ENCODE measurements at regions not wholly inside any gene's neighbourhood (a gene's known extent, or its start where the extent isn't known, plus 50 kb on each side); places are given as distances from the start of the nearest gene placed in this dataset.

GRCh38 chr17:71187145-71187878 lies 933.5 kb upstream of the SOX9 start:
- CTCF ChIA-PET, result interaction anchor here (0.6 kb wide), 1 partner anchor 787 kb away, joined by 3 read pairs; no protein-coding TSS in a partner anchor
- no peaks in the 10 kb centered on the region for H3K27me3 Mint-ChIP-seq (ENCODE audit: insufficient read depth, unreplicated experiment)
- DNase-seq (ENCODE audit: unreplicated experiment), result no peak
- no peak for TF ChIP-seq CTCF (IDR thresholded peaks at IDR 0.05; ENCODE audit: unreplicated experiment)
- no TSS peak for BruUV-seq (replicated peaks)
- H3K9me3 Mint-ChIP-seq (ENCODE audit: unreplicated experiment), result no peaks in the 10 kb centered on the region
- H3K36me3 Mint-ChIP-seq (ENCODE audit: insufficient read depth, unreplicated experiment), result peaks cover 7% of the 10 kb centered on the region
- H3K4me3 Mint-ChIP-seq (ENCODE audit: unreplicated experiment), result no peak overlapping the region
- H3K4me1 Mint-ChIP-seq (ENCODE audit: insufficient read depth, unreplicated experiment), result peaks cover 30% of the 10 kb centered on the region
- POLR2A ChIA-PET, result interaction anchor here (0.6 kb wide), 1 partner anchor 75 kb away, joined by 3 read pairs; no protein-coding TSS in a partner anchor
- no peak overlapping the region for H3K27ac Mint-ChIP-seq (ENCODE audit: low read depth, unreplicated experiment)
- intact Hi-C loops (cut with micrococcal nuclease), result loop anchor here (10.0 kb wide), 1 partner anchor 227 kb away; no protein-coding TSS in a partner anchor

DNA sequence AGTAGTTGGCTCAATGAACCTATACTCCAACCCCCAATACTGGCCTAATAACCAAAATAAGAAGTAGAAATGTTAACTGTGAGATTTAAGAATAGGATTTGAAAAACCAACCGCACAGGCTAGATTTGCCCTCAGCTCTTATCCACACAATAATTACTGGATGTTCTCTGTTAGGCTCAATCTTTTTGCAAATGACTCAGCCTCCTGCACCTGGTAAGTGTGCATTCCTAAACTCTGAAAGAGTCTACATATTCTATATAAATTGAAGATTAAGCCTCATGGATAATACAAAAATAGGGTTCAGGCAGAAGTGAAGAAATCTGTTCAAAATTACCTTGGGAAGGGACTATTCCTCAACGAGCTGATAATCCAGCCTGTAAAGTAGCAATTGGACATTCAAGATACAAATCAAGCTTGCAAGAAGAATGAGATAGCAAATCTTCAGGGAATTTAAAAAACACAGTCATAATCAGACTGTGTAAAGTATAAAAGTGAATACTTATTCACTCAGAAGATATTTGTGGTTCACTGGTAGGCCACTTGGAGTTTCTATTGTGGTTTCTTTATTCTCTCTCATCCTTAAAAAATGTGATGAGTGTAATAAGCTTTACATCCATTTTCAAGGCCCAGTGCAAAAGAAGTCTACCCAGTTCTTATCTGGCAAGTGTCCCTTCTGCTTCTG lies 931.9 kb upstream of the SOX9 start:
- BruUV-seq (replicated peaks), result no TSS peak
- no peak for TF ChIP-seq CTCF (IDR thresholded peaks at IDR 0.05; ENCODE audit: unreplicated experiment)
- H3K36me3 Mint-ChIP-seq (ENCODE audit: insufficient read depth, unreplicated experiment), result peaks cover 7% of the 10 kb centered on the region
- peak; percentile 46 for DNase-seq (ENCODE audit: unreplicated experiment)
- ChIA-PET CTCF (no interaction called here), POLR2A (interaction anchor here (0.7 kb wide), 1 partner anchor 10 kb away, joined by 3 read pairs; no protein-coding TSS in a partner anchor)
- H3K27ac Mint-ChIP-seq (ENCODE audit: low read depth, unreplicated experiment), result peak overlapping the region; percentile 25
- no peaks in the 10 kb centered on the region for H3K9me3 Mint-ChIP-seq (ENCODE audit: unreplicated experiment)
- H3K4me1 Mint-ChIP-seq (ENCODE audit: insufficient read depth, unreplicated experiment), result peaks cover 30% of the 10 kb centered on the region
- intact Hi-C loops (cut with micrococcal nuclease), result loop anchor here (2.0 to 10.0 kb wide), 2 partner anchors 20 to 226 kb away; no protein-coding TSS in a partner anchor
- no peak overlapping the region for H3K4me3 Mint-ChIP-seq (ENCODE audit: unreplicated experiment)
- H3K27me3 Mint-ChIP-seq (ENCODE audit: insufficient read depth, unreplicated experiment), result no peaks in the 10 kb centered on the region

DNA sequence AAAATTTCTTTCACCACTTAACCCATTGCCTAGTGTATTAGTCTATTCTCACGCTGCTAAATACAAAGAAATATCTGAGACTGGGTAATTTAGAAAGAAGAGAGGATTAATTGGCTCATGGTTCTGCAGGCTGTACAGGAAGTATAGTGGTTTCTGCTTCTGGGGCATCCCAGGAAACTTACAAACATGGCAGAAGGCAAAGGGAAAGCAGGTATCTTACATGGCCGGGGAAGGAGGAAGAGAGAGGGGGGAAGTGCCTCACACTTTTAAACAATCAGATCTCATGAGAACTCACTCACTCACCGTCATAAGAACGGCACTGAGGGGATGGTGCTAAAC lies 931.4 kb upstream of the SOX9 start:
- TF ChIP-seq CTCF (IDR thresholded peaks at IDR 0.05; ENCODE audit: unreplicated experiment), result no peak
- no peak for DNase-seq (ENCODE audit: unreplicated experiment)
- no TSS peak for BruUV-seq (replicated peaks)
- Mint-ChIP-seq H3K4me3 (ENCODE audit: unreplicated experiment) (no peak overlapping the region), H3K9me3 (ENCODE audit: unreplicated experiment) (no peaks in the 10 kb centered on the region), H3K27me3 (ENCODE audit: insufficient read depth, unreplicated experiment) (no peaks in the 10 kb centered on the region), H3K4me1 (ENCODE audit: insufficient read depth, unreplicated experiment) (peaks cover 30% of the 10 kb centered on the region), H3K36me3 (ENCODE audit: insufficient read depth, unreplicated experiment) (peaks cover 7% of the 10 kb centered on the region), H3K27ac (ENCODE audit: low read depth, unreplicated experiment) (peak overlapping the region; percentile 25)
- intact Hi-C loops (cut with micrococcal nuclease), result loop anchor here (2.0 to 10.0 kb wide), 2 partner anchors 19 to 225 kb away; no protein-coding TSS in a partner anchor
- ChIA-PET POLR2A (interaction anchor here (0.9 kb wide), 1 partner anchor 8 kb away, joined by 3 read pairs; no protein-coding TSS in a partner anchor), CTCF (no interaction called here)

DNA sequence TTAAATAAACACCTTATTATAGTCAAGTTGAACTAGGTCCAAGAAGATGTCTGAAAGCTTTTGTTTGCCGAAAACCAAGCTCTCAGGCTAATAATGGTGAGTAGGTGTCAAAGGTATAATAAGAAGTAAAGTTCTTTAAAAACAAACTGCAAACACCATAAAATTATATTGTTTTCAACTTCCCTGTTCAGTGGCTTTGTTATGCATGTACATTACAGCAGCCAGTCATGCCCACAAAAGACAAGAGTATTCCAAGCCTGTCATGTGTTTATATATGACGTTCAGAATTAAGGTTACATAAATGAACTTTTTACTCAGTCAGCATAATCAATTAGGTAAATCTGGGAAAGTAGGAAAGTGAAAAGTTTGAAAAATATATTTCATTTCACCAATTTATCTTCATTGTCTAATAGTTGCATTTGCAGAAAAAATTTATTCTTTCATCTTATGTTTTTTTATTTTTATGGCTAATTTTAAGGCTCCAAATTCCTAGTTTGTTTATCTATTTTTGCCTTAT lies 928.7 kb upstream of the SOX9 start:
- Mint-ChIP-seq H3K4me3 (ENCODE audit: unreplicated experiment) (no peak overlapping the region), H3K27ac (ENCODE audit: low read depth, unreplicated experiment) (no peak overlapping the region), H3K4me1 (ENCODE audit: insufficient read depth, unreplicated experiment) (peaks cover 20% of the 10 kb centered on the region), H3K9me3 (ENCODE audit: unreplicated experiment) (peaks cover 6% of the 10 kb centered on the region), H3K36me3 (ENCODE audit: insufficient read depth, unreplicated experiment) (peaks cover 7% of the 10 kb centered on the region), H3K27me3 (ENCODE audit: insufficient read depth, unreplicated experiment) (no peaks in the 10 kb centered on the region)
- DNase-seq (ENCODE audit: unreplicated experiment), result no peak
- TF ChIP-seq CTCF (IDR thresholded peaks at IDR 0.05; ENCODE audit: unreplicated experiment), result no peak
- POLR2A ChIA-PET, result no interaction called here
- BruUV-seq (replicated peaks), result no TSS peak
- intact Hi-C loops (cut with micrococcal nuclease), result no loop called here
- CTCF ChIA-PET, result no interaction called here

All from MCF 10A (cell line).